NCI-H1436 (cell line): ENCODE measurements at regions not wholly inside any gene's neighbourhood (a gene's known extent, or its start where the extent isn't known, plus 50 kb on each side); places are given as distances from the start of the nearest gene placed in this dataset.

Source experiments
- DNase-seq: peaks from one replicate; lab custom pipeline; 2025; lab: John Stamatoyannopoulos, UW

DNA sequence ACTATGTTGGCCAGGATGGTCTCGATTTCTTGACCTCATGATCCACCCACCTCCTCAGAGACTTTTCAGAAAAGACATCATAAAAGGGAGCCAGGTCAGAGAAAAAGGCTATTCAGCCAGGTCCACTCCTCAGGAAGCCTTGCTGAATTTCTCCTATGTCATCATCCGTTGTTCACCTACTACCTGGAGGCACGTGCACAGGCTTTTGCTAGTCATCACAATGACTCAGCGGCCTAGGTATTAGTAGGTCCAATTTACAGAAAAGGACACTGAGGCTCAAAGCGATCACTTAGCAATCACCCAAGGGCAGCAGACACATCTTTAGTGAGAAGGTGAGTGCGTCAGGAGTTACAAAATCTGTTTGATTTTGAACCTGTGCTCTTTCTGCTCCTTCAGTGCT lies 72.3 kb upstream of the RAD23B start:
- DNase-seq = no peak

DNA sequence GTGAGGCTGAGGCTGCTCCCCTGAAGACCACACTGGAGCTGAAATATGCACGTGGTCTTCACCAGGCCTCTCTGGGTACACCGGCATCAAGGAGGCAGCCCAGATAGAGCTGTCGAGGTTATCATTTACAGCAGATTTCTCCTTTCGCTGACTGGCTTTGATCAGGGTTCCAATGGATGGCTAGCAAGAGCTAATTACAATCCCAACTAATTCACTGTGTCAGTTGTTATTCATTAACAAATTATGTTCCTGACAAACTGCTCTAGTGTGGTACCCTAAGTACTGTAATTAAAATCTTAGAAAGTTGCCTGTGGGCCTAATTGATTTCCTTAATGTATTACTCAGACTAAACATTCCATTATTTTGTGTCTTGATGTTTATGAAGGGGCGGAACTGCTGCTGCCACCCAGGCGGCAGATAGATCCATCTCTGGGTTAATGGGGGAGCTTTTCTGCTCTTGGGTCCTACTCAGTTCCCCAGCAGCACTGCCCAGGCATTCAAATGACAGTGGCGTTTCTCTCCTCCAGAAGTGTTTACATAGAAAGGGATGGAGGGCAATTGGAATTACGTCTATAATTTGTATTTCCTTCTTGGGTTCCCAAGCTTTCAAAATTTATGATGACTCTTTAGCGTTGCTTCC lies 71.7 kb upstream of the RAD23B start:
- no peak for DNase-seq

DNA sequence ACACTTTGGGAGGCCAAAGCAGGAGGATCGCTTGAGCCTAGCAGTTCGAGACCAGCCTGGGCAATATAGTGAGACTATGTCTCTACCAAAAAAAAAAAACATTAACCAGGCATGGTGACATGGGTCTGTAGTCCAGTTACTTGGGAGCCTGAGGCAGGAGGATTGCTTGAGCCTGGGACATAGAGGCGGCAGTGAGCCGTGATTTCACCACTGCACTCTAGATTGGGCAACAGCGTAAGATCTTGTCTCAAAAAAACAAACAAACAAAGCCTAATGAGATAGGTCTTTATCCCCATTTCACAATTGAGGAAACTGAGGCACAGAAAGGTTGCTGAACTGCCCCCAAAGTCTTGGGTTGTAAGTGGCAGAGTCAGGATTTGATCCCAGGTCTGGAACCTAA lies 70.5 kb upstream of the RAD23B start:
- no peak for DNase-seq

DNA sequence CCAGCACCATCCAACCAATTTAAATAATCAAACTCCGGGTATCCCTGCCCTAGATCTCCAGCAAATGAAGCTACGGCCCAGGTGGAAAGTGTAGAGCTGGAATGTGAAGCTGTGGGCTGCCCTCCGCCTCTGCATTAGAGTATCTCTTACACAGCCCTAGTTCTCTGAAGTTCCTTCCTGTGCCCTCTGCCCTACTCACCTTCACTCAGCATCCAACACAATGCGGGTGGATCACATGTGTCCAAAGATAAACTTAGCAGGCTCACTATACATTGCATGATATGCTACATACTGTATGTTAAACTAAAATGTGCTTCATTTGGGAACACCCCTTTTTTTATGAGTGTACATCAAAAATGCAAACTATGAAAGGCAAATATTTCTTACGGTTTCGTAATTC lies 70.0 kb upstream of the RAD23B start:
- no peak for DNase-seq

DNA sequence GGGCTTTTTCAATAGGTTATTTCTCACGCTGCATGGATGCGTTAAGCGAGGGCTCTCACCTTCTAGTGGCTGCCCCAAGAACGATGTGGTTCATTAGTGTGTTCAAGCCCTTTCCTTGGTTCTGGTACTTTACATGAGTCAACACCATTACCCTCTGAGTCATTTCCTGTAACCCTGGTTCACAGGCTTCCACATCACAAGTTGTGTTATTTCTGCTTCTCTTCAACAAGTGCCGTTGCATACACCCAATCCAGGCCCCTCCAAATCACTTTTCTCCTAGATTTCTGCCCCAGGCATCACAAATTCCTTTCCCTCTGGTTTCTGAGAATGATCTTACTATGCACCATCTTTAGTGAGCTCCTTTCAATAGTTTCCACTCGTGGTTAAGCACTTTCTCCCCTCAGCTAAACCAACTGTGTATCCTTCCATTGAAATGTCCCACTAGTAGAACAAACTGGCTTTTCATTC lies 69.5 kb upstream of the RAD23B start:
- no peak for DNase-seq

DNA sequence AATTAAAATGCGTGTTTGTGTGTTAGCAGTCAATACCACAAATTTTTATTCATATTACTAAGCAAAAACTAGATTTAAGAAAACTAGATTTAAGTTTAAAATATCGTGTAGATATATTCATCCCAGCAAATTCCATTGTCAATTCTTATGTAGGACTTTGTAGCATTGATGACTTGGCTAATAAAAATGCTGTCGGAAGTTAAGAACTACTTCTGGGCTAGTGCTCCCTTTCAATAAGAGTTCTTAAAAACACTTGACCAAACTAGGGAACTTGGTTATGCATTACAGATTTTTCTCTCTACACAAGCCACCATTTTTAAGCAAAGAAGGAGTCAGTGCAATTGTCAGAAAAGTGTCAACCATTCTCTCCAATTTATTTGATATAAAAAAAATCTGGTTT lies 68.7 kb upstream of the RAD23B start:
- DNase-seq = no peak

DNA sequence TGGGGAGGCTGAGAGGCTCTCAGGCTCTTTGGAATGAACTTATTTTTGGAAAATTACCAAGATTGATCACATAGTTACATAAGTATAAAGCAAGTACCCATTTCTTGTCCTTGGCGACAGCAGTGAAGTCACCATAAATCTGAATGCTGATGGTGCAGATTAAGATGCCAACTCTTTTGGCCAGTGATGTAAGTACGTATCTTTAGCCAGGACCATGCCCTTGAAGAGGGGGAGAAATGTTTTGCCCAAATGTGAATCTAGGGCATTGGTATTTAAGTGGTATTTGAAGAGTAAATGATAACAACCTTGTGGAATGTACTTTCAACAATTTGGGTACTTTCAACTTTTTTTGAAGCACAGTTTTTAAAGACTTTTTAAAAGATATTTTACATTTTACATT lies 68.2 kb upstream of the RAD23B start:
- DNase-seq = no peak

DNA sequence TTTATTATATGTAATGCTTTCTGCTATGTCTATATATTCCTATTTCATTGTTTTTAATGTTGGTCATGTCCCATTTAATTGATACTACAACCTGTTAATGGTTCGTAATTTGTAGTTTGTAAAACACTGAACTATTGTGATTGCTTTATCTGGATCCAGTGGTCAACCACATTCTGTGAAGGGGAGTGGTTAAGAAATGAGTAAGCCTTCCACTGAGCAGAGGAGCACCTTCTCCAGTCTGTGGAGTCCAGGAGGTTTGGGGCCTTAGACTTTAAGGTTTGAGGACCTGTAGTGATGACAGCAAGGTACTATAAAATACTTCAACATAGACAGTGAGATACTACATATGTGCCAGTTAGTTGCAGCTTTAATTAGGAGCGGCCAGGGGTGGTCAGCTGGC lies 67.7 kb upstream of the RAD23B start:
- DNase-seq = no peak

DNA sequence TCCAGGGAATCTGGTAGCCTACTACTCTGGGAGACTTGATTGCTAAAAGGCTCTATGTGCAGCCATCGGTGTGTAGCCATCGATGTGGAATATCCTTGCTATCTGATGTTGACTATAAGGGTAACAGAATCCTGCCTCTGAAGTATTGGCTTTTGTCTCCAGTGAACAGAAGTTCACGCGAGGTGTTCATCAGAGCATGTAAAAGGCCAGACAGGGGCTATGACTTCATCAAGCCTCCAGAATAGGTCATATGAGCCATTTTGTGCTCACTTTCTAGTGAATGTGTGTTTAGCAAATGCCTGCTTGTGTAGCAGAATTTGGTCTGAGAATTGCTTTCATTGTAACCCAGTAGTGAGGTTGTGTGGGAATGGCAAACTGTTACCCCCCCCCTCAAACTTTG lies 66.8 kb upstream of the RAD23B start:
- DNase-seq = no peak

DNA sequence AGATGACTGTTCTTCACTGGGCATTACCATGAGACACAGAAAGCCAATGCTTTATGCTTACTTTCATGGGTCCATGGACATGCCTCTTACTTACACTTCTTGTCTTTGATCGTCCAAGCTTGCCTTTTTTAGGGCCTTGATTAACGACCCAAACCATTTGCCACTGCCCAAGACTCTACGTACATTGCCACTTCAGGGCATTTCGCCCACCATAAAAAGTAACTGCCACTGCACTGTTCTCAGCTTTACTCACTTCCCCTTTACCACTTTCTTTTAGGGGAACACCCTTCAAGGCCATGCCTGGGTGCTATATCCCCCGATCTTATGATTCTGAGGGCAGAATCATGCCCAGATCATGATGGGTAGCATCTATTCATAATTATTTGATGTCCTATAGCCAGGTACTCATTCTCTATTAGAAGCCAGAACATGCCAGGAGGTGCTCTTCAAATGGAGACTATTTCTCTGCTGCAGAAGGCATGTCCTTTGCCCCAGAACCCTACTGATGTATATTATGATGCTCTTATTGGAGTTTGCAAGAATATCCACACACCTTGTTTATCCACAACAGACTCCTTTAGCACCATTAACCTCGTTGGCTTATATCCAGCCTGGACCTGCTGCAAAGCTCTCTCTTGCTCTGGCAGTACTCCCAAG lies 64.1 kb upstream of the RAD23B start:
- no peak for DNase-seq

DNA sequence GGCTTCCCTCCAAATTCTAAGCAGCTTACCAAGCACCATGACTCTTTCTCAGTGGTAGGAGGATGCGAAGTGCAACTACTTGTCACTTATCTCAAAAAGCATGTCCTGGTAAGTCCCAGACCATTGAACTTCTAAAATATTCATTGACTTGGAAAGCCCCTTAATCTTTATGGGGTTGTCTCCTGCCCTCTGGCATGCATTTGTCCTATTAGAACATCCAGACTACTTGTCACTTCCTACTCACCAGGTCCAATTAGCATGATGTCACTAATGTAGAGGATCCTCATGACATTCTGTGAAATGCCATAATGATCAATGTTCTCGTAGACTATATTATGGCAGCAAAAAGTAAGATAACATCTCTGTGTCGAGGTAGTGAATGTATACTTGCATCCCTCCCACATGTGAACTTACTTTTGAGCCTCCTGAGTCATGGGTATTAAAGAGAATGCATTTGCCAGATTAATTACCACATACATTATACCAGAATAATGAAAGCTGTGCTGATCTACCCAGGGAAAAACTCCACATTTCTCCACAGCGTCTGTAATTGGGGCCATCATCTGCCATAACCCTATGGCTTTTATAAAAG lies 63.5 kb upstream of the RAD23B start:
- no peak for DNase-seq

DNA sequence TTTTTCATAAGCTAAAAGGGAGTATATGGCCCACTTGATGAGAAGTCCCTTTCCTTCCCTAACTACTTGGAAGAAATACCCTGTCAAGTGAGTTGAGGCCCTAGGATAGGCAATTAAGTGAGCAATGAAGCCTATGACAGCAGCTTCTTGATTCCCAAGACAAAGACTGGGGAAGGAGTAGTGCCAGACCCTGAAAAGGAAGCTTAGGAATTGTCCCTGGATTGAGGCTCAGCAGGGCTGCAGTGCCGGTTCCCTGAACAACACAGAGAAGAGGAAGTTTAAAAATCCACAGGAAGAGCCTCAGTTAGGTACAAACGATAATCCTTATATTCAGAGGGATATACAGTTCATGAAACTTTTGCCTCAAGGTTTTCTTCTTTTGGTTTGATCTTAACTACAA lies 61.8 kb upstream of the RAD23B start:
- no peak for DNase-seq

DNA sequence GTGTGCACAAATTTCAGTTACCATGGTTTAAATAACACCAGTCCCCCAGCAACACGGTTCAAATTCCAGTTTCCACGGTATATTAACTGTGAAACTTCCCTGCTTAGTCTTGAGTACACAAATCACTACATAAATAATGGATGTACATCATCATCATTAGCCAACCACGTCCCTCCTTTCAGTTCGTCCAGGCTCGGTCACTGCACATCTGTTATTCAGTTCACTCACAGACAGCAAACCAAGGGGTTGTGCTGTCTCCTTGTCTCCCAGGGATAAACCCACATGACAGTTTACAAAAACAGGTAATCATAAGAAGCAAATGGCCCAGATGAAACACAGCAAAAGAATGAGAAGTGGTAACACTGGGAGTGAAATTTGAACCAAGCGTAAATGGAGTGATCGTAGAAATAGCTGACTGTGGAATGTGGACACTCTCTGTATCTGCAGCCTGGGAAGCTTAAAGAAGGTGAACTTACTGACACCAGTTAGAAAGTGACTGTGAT lies 61.0 kb upstream of the RAD23B start:
- no peak for DNase-seq

DNA sequence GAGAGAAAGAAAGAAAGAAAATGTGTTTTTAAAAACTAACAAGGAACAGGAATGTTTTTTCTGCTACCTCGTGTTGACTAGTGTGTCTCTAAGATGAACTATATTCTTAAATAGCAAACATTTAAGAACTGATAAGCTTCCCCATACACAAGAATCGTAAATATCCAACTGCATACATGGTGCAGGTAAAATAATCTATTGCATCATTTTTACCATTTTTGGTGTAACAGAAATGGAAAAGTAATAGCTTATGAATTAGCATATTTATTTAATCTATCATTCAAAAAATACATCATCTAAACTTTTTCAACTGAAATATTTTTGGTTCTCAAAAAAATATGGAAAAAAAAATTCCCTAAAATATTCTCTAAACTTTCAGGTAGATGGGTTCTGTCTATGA lies 59.7 kb upstream of the RAD23B start:
- DNase-seq = no peak

DNA sequence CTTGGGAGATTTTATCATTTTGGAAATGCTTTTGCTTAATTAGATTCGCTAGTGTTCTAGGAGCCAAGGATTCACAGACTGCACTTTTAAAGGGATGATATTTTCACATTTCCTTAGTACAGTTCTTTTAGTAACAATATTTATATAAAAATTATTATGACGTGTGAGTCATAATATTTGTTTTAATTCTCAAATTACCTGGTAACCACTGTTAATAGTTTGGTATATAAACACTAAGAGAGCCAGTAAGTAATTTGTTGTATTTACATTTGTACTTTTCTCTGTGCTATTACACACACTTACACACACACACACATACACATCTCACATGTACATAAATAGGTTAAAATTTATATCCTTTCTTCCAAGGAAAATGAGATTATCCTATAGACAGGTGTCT lies 58.8 kb upstream of the RAD23B start:
- DNase-seq = no peak

DNA sequence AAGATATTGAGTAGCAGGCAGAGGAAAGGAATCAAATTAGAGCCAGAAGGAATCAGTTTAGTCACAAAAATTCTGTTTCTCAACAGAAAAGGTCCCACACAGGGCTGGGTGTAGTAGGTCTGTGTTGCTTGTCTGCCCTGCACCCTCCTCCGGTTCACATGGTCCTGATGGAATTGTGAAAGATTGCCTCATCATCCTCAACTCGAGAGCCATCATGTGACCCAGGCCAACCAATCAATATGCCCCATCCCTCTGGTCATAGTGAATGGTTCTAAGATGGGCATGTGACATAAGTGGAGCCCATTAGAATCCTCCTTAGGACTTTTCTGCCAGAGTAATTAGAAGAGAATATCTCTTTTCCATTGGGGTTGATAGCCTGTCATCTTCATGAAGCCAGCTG lies 56.7 kb upstream of the RAD23B start:
- DNase-seq = no peak

DNA sequence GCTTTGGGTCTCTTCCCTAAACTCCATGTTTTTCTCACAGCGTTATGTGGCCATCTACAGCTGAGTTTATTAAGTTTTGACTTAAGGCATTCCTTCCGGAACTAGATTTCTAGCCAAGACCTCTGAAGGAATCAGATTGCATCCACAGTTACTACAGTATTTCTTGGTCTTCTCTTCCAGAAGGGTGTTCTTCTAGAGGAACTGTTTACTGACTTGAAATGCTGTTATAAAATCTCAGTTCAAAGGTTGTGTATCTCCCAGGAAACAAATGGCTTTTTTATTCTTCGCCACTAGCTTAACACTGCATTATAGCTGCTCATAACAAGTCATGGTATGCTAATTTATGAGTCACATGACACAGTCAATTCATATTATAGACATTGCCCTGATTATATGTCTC lies 55.3 kb upstream of the RAD23B start:
- DNase-seq = no peak

DNA sequence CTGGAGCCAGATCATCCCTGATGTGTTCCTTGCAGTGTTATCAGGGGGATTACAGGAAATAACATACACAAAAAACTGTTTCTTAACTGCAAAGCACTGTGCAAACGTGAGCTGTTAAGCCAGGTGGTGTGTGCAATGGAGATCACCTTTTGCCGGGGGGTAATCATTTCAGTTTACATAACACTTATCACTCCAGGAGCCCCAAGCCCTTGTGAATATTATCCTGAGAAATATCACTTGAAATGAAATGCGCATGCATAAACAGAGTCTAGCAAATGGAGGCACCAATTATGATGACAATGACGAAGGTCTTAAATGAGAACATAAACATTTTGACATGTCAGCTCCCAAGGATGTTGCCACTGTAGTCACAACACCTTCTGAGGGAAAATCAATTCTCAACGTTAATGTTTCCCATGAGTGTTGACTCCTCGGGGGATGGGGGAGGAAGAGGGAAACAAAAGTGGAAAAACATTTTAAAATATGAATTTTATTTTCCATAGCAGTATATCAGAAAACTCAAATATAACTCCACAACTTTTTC lies 54.5 kb upstream of the RAD23B start:
- DNase-seq = peak; percentile 79

DNA sequence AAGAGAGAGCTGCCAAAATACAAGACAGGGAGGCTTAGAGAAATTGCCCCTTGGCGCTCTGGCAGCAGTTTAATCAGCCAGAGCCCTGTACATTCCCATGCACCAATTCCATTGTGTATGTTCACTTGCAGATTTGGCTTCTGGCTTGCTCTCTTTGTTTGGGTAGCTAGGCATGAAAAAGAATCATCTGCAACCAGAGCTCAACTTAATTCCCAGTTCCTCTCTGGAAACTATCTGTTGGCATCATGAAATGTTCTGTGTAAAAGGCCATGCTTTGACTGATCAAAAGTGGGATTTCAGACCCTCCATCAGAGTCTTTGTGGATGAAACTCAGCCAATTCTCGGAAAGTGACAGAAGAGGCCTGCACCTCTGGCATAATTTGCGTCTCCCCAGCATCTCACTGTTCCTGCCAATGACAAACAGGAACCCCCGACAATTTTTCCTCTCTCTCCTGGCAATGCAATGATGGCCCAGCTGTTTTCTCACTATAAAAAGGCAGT lies 53.8 kb upstream of the RAD23B start:
- DNase-seq = no peak
